Activated CD8-positive, alpha-beta T cell treated with anti-CD3 and anti-CD28 coated beads for 36 hours (primary cell): ENCODE measurements at regions not wholly inside any gene's neighbourhood (a gene's known extent, or its start where the extent isn't known, plus 50 kb on each side); places are given as distances from the start of the nearest gene placed in this dataset.

Experiments
- ATAC-seq: fragments of 200-7000 bp; cut with Tn5 transposase; one replicate; pipeline ENCODE4 v1.10.0; 2021; ENCODE audit warnings: mild to moderate bottlenecking, moderate library complexity
- CTCF ChIA-PET: fragments of 350-600 bp; sonication (Branson Sonifier 250); formaldehyde crosslinking; loops from one replicate; lab custom pipeline; 2021; ENCODE audit warnings: antibody characterized with exemption; lab: Charles Lee
- POLR2A ChIA-PET: fragments of 350-600 bp; sonication (Branson Sonifier 250); formaldehyde crosslinking; loops from one replicate; lab custom pipeline; 2021; ENCODE audit warnings: antibody characterized with exemption; lab: Charles Lee
- DNase-seq: peaks from one replicate; pipeline ENCODE4 v3.0.0-alpha.2; 2020
- H3K27ac Mint-ChIP-seq: one replicate; pipeline ENCODE4 v1.8.0; 2021; ENCODE audit warnings: mild to moderate bottlenecking, mixed read lengths
- H3K27me3 Mint-ChIP-seq: one replicate; pipeline ENCODE4 v1.8.0; 2021; ENCODE audit warnings: mixed read lengths
- H3K36me3 Mint-ChIP-seq: one replicate; pipeline ENCODE4 v1.8.0; 2021; ENCODE audit warnings: low read depth, mixed read lengths
- H3K4me1 Mint-ChIP-seq: one replicate; pipeline ENCODE4 v1.8.0; 2021; ENCODE audit warnings: low read depth, mixed read lengths
- H3K4me3 Mint-ChIP-seq: one replicate; pipeline ENCODE4 v1.8.0; 2021; ENCODE audit warnings: mild to moderate bottlenecking, moderate library complexity, mixed read lengths
- H3K9me3 Mint-ChIP-seq: one replicate; pipeline ENCODE4 v1.8.0; 2021; ENCODE audit warnings: mixed read lengths
- CTCF ChIP-seq: fragments of 200-600 bp; IDR thresholded peaks from one replicate; pipeline ENCODE4 v1.8.0; 2022; ENCODE audit warnings: antibody characterized with exemption, mild to moderate bottlenecking
- intact Hi-C: fragments of 100-400 bp; cut with micrococcal nuclease; formaldehyde crosslinking; loops from one replicate; pipeline ENCODE4 v1.10.0; 2022

DNA sequence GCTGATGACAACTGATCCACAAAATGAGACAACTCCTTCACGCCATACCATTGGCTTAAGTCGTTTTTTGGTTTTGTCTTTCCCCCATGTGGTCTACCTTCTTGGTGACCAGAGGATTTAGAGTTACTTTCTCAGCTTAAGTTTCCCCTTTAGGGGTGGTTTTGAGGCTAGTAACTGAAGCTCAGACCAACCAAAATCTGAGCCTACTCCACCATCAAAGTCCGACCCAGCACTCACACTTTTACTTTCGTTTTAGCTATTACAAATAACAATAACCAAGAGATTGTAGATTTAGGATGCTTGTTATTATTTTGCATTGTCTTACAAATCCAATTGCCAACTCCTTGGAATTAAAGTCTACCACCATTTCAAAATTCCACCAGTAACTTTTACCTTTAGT lies 130.6 kb upstream of the MDM1 start:
- intact Hi-C loops: no loop called here
- Mint-ChIP-seq H3K27me3 (no peaks in the 10 kb centered on the region), H3K9me3 (no peaks in the 10 kb centered on the region), H3K4me1 (peaks cover 20% of the 10 kb centered on the region), H3K4me3 (peak overlapping the region; percentile 70), H3K36me3 (no peaks in the 10 kb centered on the region), H3K27ac (peak overlapping the region; percentile 83)
- no peak for DNase-seq
- ChIA-PET POLR2A (interaction anchor here (0.9 to 1.1 kb wide), 2 partner anchors 11 to 124 kb away, joined by 3 to 5 read pairs; no protein-coding TSS in a partner anchor), CTCF (interaction anchor here (1.3 to 1.6 kb wide), 3 partner anchors 104 to 217 kb away, joined by 3 to 6 read pairs (median 4); no protein-coding TSS in a partner anchor)
- ATAC-seq: peak; percentile 60
- no peak for TF ChIP-seq CTCF

GRCh38 chr12:68465227-68465626 lies 133.1 kb upstream of the MDM1 start:
- no peak for TF ChIP-seq CTCF
- ATAC-seq: no peak
- H3K4me3 Mint-ChIP-seq: no peak overlapping the region
- H3K9me3 Mint-ChIP-seq: no peaks in the 10 kb centered on the region
- DNase-seq: no peak
- ChIA-PET CTCF (interaction anchor here (1.3 kb wide), 1 partner anchor 10 kb away, joined by 4 read pairs; no protein-coding TSS in a partner anchor), POLR2A (no interaction called here)
- H3K36me3 Mint-ChIP-seq: no peaks in the 10 kb centered on the region
- intact Hi-C loops: no loop called here
- H3K4me1 Mint-ChIP-seq: peaks cover 15% of the 10 kb centered on the region
- no peak overlapping the region for H3K27ac Mint-ChIP-seq
- H3K27me3 Mint-ChIP-seq: no peaks in the 10 kb centered on the region

- Mint-ChIP-seq H3K4me1 (peaks cover 14% of the 10 kb centered on the region), H3K27ac (no peak overlapping the region), H3K9me3 (no peaks in the 10 kb centered on the region), H3K27me3 (no peaks in the 10 kb centered on the region), H3K36me3 (no peaks in the 10 kb centered on the region), H3K4me3 (no peak overlapping the region)
- ChIA-PET POLR2A (no interaction called here), CTCF (no interaction called here)
- TF ChIP-seq CTCF: no peak
- ATAC-seq (no peak), DNase-seq (no peak)
- intact Hi-C loops: no loop called here
Measured at GRCh38 chr12:68467514-68467913, 135.4 kb upstream of the MDM1 start.

DNA sequence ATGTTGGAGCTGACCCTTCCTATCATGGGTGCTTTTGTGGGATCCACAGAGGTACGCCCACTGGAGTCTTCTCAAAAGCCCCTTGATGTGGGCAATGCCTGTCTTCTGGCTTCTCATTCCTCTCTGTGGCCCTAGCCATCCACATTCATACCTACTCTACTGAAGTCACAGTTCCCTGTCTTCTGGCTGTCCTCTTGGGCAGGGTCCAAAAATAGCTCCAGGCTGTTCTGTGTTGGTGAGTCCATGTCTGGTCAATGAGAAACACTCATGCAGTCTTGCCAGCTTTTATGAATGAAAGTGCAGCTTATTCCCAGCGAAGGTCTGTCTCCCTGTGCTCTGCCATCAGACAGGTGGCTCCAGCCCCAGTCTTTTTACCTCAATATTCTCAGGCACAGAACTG lies 135.9 kb upstream of the MDM1 start:
- POLR2A ChIA-PET: no interaction called here
- DNase-seq: no peak
- Mint-ChIP-seq H3K27me3 (no peaks in the 10 kb centered on the region), H3K4me3 (no peak overlapping the region), H3K36me3 (no peaks in the 10 kb centered on the region), H3K4me1 (peaks cover 9% of the 10 kb centered on the region), H3K9me3 (no peaks in the 10 kb centered on the region), H3K27ac (no peak overlapping the region)
- CTCF ChIA-PET: no interaction called here
- ATAC-seq: no peak
- TF ChIP-seq CTCF: no peak
- intact Hi-C loops: no loop called here

GRCh38 chr12:68469113-68469512 lies 137.0 kb upstream of the MDM1 start:
- DNase-seq: no peak
- H3K27ac Mint-ChIP-seq: no peak overlapping the region
- H3K27me3 Mint-ChIP-seq: no peaks in the 10 kb centered on the region
- no peaks in the 10 kb centered on the region for H3K36me3 Mint-ChIP-seq
- H3K4me3 Mint-ChIP-seq: no peak overlapping the region
- CTCF ChIA-PET: no interaction called here
- H3K9me3 Mint-ChIP-seq: no peaks in the 10 kb centered on the region
- ATAC-seq: no peak
- H3K4me1 Mint-ChIP-seq: peaks cover 4% of the 10 kb centered on the region
- TF ChIP-seq CTCF: no peak
- intact Hi-C loops: no loop called here
- POLR2A ChIA-PET: no interaction called here
